ENCODE measurements at regions not wholly inside any gene's neighbourhood (a gene's known extent, or its start where the extent isn't known, plus 50 kb on each side); places are given as distances from the start of the nearest gene placed in this dataset.

- Mint-ChIP-seq H3K4me3 (no peak overlapping the region), H3K9me3 (no peaks in the 10 kb centered on the region), H3K36me3 (ENCODE audit: low read depth) (no peaks in the 10 kb centered on the region), H3K27me3 (ENCODE audit: low read depth) (no peaks in the 10 kb centered on the region), H3K27ac (ENCODE audit: unreplicated experiment) (no peak overlapping the region), H3K4me1 (peaks cover 17% of the 10 kb centered on the region)
- DNase-seq (ENCODE audit: low read depth, low spot score): no peak
- TF ChIP-seq, protein P1, sequence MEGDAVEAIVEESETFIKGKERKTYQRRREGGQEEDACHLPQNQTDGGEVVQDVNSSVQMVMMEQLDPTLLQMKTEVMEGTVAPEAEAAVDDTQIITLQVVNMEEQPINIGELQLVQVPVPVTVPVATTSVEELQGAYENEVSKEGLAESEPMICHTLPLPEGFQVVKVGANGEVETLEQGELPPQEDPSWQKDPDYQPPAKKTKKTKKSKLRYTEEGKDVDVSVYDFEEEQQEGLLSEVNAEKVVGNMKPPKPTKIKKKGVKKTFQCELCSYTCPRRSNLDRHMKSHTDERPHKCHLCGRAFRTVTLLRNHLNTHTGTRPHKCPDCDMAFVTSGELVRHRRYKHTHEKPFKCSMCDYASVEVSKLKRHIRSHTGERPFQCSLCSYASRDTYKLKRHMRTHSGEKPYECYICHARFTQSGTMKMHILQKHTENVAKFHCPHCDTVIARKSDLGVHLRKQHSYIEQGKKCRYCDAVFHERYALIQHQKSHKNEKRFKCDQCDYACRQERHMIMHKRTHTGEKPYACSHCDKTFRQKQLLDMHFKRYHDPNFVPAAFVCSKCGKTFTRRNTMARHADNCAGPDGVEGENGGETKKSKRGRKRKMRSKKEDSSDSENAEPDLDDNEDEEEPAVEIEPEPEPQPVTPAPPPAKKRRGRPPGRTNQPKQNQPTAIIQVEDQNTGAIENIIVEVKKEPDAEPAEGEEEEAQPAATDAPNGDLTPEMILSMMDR (conservative IDR thresholded peaks at IDR 0.05): no peak
These were observed 101.2 kb upstream of the IRF2BP2 start for GRCh38 chr1:234710936-234711724.

DNA sequence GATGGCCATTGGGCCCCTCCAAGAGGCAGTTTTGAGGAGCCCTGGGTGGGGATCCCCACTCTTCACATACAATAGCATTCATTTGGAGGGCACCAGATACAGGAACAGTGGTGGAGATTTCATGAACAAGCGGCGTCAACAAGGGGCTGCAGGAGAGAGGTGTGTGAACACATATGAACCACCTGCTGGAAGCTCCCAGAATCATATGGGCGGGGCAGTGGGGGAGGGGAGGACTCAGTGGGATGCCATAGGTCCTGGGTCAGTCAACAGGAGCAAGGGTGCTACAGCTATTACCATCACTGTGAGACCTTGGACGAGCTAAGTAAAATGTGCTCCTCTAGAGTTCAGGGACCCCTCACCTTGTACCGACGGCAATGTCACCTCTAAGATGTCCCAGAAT is 100.4 kb upstream of the IRF2BP2 start:
- H3K27ac Mint-ChIP-seq (ENCODE audit: unreplicated experiment): no peak overlapping the region
- H3K27me3 Mint-ChIP-seq (ENCODE audit: low read depth): no peaks in the 10 kb centered on the region
- no peaks in the 10 kb centered on the region for H3K36me3 Mint-ChIP-seq (ENCODE audit: low read depth)
- TF ChIP-seq, protein P1 (conservative IDR thresholded peaks at IDR 0.05): no peak
- no peaks in the 10 kb centered on the region for H3K9me3 Mint-ChIP-seq
- H3K4me1 Mint-ChIP-seq: peaks cover 10% of the 10 kb centered on the region
- no peak overlapping the region for H3K4me3 Mint-ChIP-seq
- no peak for DNase-seq (ENCODE audit: low read depth, low spot score)

DNA sequence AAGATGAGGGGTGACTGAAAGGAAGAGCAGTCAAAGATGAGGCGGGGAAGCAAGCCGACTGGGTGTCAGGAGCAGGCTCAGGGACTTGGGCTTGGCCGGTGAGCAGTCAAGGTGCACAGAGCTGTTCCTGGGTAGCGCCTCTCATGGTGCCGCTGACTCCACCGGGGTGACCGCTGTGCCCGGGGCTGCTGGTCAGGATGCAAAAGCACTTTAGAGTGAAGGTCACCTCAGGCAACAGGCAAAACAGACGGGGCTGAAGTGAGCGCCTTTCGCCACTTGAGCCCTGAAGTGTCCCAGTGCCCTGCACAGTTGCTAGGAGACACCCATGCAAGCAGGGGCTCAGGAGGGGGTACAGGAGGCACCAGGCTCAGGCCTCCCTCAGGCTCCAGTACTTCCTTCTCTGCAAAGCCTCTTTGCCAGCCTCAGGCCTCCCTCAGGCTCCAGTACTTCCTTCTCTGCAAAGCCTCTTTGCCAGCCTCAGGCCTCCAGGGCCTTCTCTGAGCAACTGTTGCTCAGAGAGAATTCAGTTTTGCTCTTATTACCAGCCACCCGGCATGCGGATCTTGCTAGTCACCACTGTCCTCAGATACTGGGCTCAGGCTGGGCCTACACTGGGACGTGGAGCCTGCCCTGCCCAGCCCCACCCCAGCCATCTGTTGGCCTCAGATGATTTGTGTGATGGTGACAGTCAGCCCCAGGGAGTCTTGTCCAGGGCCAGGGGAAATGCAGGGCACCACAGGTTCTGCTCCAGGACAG is 99.7 kb upstream of the IRF2BP2 start:
- H3K36me3 Mint-ChIP-seq (ENCODE audit: low read depth): no peaks in the 10 kb centered on the region
- TF ChIP-seq, protein P1 (conservative IDR thresholded peaks at IDR 0.05): no peak
- no peak overlapping the region for H3K4me3 Mint-ChIP-seq
- peaks cover 8% of the 10 kb centered on the region for H3K4me1 Mint-ChIP-seq
- H3K27me3 Mint-ChIP-seq (ENCODE audit: low read depth): no peaks in the 10 kb centered on the region
- no peaks in the 10 kb centered on the region for H3K9me3 Mint-ChIP-seq
- no peak for DNase-seq (ENCODE audit: low read depth, low spot score)
- peak overlapping the region; percentile 58 for H3K27ac Mint-ChIP-seq (ENCODE audit: unreplicated experiment)

DNA sequence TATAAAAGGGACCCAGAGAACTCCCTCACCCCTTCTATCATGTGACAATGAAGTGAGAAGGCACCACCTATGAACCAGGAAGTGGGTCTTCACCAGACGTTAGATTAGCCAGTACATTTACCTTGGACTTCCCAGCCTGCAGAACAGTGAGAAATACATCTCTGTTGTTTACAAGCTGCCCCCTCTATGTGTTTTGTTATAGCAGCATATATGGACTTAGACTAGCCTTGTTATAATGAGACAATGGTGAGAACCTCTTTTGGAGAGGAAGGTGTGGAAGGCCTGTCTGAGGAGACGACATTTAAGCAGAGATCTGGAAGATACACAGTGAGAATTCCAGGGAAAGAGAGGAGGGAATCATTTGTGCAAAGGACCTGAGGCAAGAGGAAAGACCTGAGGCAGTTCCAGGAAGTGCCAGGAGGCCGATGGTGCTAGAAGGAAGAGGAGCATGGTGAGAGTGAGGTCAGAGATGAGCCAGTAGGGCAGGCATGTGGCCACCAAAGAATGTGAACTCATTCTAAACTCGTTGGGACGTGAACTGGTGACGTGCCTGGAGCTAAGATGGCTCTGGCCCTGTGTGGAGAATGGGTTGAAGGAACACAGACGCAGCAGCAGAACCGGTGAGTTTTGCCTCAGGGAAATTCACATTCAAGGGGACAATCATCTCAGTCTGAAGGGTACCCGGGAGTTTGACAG is 98.9 kb upstream of the IRF2BP2 start:
- H3K4me3 Mint-ChIP-seq: no peak overlapping the region
- H3K9me3 Mint-ChIP-seq: peaks cover 4% of the 10 kb centered on the region
- TF ChIP-seq, protein P1 (conservative IDR thresholded peaks at IDR 0.05): no peak
- peaks cover 8% of the 10 kb centered on the region for H3K4me1 Mint-ChIP-seq
- no peaks in the 10 kb centered on the region for H3K36me3 Mint-ChIP-seq (ENCODE audit: low read depth)
- DNase-seq (ENCODE audit: low read depth, low spot score): no peak
- H3K27ac Mint-ChIP-seq (ENCODE audit: unreplicated experiment): no peak overlapping the region
- no peaks in the 10 kb centered on the region for H3K27me3 Mint-ChIP-seq (ENCODE audit: low read depth)

- Mint-ChIP-seq H3K4me3 (no peak overlapping the region), H3K9me3 (peaks cover 4% of the 10 kb centered on the region), H3K27ac (ENCODE audit: unreplicated experiment) (no peak overlapping the region), H3K27me3 (ENCODE audit: low read depth) (no peaks in the 10 kb centered on the region), H3K36me3 (ENCODE audit: low read depth) (no peaks in the 10 kb centered on the region), H3K4me1 (peaks cover 8% of the 10 kb centered on the region)
- no peak for DNase-seq (ENCODE audit: low read depth, low spot score)
- TF ChIP-seq, protein P1 (conservative IDR thresholded peaks at IDR 0.05): no peak
These were observed 97.7 kb upstream of the IRF2BP2 start for GRCh38 chr1:234707641-234708040.

Measured in neural crest cell (in vitro differentiated cells).